KBM-7 (cell line): ENCODE measurements at regions not wholly inside any gene's neighbourhood (a gene's known extent, or its start where the extent isn't known, plus 50 kb on each side); places are given as distances from the start of the nearest gene placed in this dataset.

Experiments used
- DNase-seq: peaks from one replicate; pipeline ENCODE4 v3.0.0-alpha.2; 2015
- in situ Hi-C: fragments of 300-500 bp; cut with MboI; formaldehyde crosslinking; loops from 2 replicates; pipeline ENCODE4 v1.14.3; 2020; ENCODE audit warnings: low sequenced_read_pairs, low pct_unique_long_range_greater_than_20kb, mixed read lengths

GRCh38 chr5:68161156-68161555 is 54.4 kb upstream of the PIK3R1 start:
- in situ Hi-C loops = no loop called here

GRCh38 chr5:68159224-68159951 is 56.2 kb upstream of the PIK3R1 start:
- in situ Hi-C loops = no loop called here
- no peak for DNase-seq

More at GRCh38 chr5:68161156-68161555, 54.4 kb upstream of the PIK3R1 start:
- no peak for DNase-seq

- DNase-seq = no peak
- in situ Hi-C loops = no loop called here
Measured at GRCh38 chr5:68155940-68156339, 59.6 kb upstream of the PIK3R1 start.

DNA sequence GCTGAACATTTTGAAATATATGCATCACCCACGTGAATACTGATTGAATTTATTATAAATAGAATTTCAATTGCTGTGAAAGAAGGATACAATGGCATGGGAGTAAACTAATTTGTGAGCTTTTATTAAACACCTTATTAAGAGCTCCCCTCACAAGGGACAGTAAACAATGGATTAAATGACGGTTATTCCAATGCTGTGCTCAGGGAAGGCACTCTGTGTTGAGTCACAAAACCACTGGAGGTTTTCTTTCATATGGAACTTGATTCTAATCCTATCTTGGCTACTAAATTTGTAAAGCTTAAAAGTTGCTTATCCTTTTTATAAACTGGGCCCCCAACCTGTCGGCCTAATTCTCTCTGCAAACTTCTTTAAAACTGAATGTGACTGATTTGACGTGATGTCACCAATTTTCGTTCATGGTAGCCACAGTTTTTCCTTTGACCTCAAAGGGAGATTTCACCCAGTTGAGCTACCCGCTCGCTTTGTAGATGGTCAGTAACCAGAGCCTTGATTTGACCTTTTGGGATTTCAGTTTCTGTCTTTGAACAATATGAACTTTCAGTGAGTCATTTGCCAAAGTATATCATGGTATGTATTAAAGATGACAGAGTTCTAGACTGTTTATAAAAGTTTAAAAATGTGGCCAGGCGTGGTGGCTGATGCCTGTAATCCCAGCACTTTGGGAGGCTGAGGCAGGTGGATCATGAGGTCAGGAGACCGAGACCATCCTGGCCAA is 61.3 kb upstream of the PIK3R1 start:
- no peak for DNase-seq

DNA sequence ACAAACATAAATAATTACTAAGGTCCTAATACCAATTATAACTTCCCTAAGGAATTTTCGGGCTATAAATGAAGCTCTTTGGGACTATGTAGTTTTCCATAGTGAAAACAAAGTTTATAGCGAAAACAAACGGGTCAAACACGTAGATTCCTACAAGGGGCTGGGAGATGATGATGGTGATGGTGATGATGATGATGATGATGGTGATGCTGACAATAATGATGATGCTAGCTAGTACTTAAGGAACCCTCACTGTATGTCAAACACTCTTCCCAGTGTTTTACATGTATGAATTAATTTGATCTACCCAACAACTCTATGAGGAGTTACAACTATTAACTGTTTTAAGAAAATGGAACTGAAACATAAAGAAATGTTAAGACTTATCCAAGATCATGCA is 63.7 kb upstream of the PIK3R1 start:
- in situ Hi-C loops = no loop called here
- no peak for DNase-seq

More for the DNA sequence above, 61.3 kb upstream of the PIK3R1 start:
- in situ Hi-C loops = no loop called here

GRCh38 chr5:68149189-68149588 is 66.4 kb upstream of the PIK3R1 start:
- in situ Hi-C loops = no loop called here
- no peak for DNase-seq

DNA sequence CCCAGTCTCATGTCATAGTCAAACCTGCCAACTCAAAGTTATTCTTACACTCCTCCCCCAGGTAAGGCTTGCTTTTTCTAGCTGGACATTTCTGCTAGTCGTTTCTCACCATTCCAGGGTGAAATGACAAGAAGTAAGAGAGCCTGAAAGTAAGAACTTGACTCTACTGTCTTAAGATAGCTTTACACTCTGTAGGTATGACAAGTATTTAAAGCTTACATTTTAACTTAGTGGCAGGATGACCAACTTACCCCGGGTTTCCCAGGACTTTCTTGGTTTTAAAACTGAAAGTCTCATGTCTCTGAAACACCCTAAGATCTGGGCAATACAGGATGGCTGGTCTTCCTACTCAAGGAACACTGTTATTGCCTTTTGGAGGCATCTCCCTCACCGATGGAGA is 67.5 kb upstream of the PIK3R1 start:
- no peak for DNase-seq
- in situ Hi-C loops = no loop called here

GRCh38 chr5:68147659-68148058 is 67.9 kb upstream of the PIK3R1 start:
- in situ Hi-C loops = no loop called here
- no peak for DNase-seq

DNA sequence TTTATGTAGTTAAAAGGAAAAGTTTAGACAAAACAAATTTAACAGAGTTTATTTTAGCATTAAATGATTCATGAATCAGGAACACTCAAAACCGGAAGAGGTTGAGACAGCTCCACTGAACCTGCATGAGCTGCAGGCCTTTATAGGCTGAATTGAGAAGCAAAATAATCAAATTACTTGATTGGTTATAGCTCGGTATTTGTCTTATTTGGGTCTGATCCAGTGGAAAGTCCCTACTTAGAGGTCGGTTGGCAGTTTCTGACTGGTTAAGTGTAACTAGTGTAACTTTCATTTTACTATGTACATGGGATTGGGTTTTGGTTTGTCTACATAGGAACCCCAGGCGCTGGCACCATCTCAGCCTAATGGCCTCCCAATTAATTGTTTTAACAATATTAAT is 74.1 kb upstream of the PIK3R1 start:
- in situ Hi-C loops = no loop called here
- no peak for DNase-seq

GRCh38 chr5:68140763-68141162 is 74.8 kb upstream of the PIK3R1 start:
- in situ Hi-C loops = no loop called here
- no peak for DNase-seq

- no peak for DNase-seq
- in situ Hi-C loops = no loop called here
Measured at GRCh38 chr5:68139611-68140441, 75.7 kb upstream of the PIK3R1 start.

GRCh38 chr5:68137511-68138140 is 77.9 kb upstream of the PIK3R1 start:
- in situ Hi-C loops = no loop called here
- DNase-seq = no peak

DNA sequence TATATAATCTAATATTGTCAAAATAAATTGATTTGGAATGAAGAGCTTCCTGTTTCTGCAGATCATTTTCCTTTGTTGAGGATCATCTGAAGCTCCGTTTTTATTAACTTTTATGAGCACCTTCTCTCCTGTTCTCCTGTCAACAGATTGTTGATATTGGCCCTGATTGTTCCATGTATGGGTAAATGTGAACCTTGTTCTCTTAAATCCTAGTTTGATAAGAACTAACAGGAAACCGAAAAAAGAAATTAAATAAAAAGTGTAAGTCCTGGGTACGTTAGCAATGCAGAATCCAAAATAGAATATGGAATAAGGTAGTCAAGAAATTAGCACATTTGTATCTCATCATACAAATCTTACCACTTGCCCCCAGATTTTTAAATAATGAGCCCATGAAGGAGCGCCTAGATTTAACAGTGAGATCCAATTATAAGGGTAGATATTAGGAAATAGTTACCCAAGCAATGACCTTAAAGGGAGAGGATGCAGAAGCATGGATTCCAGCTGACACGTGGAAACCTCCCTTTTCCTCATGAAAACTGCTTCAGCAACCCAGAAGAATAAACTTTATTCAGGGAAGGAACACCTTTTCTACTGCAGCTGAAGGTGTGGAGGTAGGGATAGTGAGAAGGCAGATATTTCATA is 80.8 kb upstream of the PIK3R1 start:
- in situ Hi-C loops = no loop called here

GRCh38 chr5:68134033-68134668 is 81.4 kb upstream of the PIK3R1 start:
- in situ Hi-C loops = no loop called here
- DNase-seq = no peak

More for the DNA sequence above, 80.8 kb upstream of the PIK3R1 start:
- DNase-seq = no peak

- in situ Hi-C loops = no loop called here
- no peak for DNase-seq
Measured at GRCh38 chr5:68130253-68130652, 85.3 kb upstream of the PIK3R1 start.

DNA sequence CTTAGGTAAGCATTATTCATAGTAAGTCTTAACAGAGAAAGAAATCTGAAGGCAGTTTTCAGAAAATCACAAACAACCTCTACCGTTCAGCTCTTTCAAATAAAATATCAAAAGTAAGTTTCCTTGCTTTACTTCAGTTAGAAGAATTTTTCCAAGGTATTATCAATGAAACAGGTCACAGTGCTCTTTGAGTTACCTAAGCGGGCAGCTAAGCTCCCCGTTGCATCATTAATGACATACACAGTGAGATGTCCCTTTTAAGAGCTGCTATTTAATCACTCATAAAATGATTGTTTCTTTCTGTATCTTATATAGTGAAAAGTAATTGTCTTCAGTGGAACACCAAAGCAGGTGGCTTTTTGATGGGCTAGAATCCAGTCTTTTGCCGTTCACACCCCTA is 86.2 kb upstream of the PIK3R1 start:
- DNase-seq = no peak
- in situ Hi-C loops = no loop called here

- in situ Hi-C loops = no loop called here
- DNase-seq = no peak
Measured at GRCh38 chr5:68126886-68127285, 88.7 kb upstream of the PIK3R1 start.

DNA sequence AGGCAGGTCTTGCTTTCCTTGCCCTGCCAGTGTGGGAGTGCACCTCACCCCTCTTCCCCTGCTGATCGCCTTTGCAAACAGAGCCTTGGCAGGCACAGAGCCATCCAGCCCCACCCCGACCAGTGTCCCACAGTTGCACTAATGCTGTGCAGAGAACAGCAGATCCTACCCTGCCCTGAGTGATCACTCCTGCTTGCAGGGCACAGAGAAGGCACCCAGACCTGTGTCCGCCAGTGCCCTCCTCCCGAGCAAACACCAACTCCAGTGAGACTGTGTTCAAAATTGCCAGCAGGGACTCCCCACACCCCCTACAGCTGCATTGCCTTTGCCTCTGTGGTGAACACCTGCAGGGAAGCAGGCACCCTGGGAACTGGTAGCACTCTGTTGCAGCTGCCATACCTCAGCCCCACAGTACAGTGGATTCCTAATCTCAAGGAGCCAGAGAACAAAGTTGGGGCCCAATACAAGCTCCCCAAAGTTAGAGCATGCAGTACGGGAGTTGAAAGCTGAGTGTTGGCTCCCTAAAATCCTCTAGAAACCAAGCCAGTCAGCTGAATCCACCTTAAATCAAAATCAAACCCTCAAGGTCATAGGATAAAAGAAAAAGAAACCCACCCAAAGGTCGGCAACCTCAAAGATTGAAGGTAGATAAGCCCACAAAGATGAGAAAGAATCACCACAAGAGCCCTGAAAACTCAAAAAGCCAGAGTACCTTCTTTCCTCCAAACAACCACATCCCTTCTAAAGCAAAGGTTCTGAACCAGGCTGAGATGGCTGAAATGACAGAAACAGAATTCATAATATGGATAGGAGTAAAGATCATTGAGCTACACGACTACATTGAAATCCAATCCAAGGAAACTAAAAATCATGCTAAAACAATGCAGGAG is 92.9 kb upstream of the PIK3R1 start:
- no peak for DNase-seq
- in situ Hi-C loops = no loop called here
